ENCODE measurements at regions not wholly inside any gene's neighbourhood (a gene's known extent, or its start where the extent isn't known, plus 50 kb on each side); places are given as distances from the start of the nearest gene placed in this dataset.

DNA sequence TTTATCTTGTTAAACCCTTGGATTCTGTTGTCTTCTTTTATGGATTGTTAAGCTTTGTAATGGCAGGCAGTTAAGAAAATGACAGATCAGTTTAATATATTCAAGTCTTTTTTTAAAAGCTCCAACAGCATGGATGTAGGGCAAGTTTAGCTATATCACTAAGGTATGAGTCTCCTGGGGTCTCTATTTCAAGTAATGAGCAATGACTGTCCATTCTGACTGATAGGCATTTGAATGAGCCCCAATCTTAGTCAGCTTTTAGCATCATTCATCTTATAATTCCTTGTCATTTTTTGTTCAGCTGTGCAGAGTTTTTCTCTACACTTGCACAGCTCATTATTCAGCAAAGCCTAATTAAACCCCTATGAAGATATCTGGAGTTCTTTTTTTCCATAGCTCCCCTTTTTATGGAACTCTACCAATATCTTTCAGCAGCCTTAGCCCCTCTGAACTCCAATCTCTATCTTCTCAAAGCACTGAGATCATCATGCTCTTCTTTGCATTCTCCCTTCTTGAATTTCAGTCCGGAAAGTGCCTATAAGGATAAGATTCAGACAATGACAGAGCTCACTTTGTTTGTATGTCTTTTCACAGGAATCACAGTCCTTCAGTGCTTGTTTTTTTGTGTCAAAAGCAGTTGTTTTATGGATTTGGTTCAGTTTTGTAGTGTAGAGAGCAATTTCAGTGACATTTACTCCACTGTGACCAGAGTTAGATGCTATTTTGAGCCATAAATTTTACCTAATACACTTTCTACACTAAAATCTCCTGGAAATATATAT lies 97.2 kb upstream of the DOK5 start (continued):
- TF ChIP-seq MAFK (IDR thresholded peaks at IDR 0.05; ENCODE audit: low read depth, low read length) (no peak), TAF1 (IDR thresholded peaks at IDR 0.05; ENCODE audit: low read depth, low read length) (no peak), SRF (IDR thresholded peaks at IDR 0.05; ENCODE audit: low read depth, low read length) (no peak), BRCA1 (IDR thresholded peaks at IDR 0.05; ENCODE audit: low read depth, low read length) (no peak), SIX5 (IDR thresholded peaks at IDR 0.05; ENCODE audit: low read depth, low read length) (no peak), GTF2F1 (IDR thresholded peaks at IDR 0.05; ENCODE audit: borderline replicate concordance, low read depth, low read length) (no peak), TEAD4 (IDR thresholded peaks at IDR 0.05; ENCODE audit: low read depth, low read length) (no peak)
- TF ChIP-seq, protein P1, sequence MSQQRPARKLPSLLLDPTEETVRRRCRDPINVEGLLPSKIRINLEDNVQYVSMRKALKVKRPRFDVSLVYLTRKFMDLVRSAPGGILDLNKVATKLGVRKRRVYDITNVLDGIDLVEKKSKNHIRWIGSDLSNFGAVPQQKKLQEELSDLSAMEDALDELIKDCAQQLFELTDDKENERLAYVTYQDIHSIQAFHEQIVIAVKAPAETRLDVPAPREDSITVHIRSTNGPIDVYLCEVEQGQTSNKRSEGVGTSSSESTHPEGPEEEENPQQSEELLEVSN (IDR thresholded peaks at IDR 0.05): no peak
- TF ChIP-seq, protein P2, sequence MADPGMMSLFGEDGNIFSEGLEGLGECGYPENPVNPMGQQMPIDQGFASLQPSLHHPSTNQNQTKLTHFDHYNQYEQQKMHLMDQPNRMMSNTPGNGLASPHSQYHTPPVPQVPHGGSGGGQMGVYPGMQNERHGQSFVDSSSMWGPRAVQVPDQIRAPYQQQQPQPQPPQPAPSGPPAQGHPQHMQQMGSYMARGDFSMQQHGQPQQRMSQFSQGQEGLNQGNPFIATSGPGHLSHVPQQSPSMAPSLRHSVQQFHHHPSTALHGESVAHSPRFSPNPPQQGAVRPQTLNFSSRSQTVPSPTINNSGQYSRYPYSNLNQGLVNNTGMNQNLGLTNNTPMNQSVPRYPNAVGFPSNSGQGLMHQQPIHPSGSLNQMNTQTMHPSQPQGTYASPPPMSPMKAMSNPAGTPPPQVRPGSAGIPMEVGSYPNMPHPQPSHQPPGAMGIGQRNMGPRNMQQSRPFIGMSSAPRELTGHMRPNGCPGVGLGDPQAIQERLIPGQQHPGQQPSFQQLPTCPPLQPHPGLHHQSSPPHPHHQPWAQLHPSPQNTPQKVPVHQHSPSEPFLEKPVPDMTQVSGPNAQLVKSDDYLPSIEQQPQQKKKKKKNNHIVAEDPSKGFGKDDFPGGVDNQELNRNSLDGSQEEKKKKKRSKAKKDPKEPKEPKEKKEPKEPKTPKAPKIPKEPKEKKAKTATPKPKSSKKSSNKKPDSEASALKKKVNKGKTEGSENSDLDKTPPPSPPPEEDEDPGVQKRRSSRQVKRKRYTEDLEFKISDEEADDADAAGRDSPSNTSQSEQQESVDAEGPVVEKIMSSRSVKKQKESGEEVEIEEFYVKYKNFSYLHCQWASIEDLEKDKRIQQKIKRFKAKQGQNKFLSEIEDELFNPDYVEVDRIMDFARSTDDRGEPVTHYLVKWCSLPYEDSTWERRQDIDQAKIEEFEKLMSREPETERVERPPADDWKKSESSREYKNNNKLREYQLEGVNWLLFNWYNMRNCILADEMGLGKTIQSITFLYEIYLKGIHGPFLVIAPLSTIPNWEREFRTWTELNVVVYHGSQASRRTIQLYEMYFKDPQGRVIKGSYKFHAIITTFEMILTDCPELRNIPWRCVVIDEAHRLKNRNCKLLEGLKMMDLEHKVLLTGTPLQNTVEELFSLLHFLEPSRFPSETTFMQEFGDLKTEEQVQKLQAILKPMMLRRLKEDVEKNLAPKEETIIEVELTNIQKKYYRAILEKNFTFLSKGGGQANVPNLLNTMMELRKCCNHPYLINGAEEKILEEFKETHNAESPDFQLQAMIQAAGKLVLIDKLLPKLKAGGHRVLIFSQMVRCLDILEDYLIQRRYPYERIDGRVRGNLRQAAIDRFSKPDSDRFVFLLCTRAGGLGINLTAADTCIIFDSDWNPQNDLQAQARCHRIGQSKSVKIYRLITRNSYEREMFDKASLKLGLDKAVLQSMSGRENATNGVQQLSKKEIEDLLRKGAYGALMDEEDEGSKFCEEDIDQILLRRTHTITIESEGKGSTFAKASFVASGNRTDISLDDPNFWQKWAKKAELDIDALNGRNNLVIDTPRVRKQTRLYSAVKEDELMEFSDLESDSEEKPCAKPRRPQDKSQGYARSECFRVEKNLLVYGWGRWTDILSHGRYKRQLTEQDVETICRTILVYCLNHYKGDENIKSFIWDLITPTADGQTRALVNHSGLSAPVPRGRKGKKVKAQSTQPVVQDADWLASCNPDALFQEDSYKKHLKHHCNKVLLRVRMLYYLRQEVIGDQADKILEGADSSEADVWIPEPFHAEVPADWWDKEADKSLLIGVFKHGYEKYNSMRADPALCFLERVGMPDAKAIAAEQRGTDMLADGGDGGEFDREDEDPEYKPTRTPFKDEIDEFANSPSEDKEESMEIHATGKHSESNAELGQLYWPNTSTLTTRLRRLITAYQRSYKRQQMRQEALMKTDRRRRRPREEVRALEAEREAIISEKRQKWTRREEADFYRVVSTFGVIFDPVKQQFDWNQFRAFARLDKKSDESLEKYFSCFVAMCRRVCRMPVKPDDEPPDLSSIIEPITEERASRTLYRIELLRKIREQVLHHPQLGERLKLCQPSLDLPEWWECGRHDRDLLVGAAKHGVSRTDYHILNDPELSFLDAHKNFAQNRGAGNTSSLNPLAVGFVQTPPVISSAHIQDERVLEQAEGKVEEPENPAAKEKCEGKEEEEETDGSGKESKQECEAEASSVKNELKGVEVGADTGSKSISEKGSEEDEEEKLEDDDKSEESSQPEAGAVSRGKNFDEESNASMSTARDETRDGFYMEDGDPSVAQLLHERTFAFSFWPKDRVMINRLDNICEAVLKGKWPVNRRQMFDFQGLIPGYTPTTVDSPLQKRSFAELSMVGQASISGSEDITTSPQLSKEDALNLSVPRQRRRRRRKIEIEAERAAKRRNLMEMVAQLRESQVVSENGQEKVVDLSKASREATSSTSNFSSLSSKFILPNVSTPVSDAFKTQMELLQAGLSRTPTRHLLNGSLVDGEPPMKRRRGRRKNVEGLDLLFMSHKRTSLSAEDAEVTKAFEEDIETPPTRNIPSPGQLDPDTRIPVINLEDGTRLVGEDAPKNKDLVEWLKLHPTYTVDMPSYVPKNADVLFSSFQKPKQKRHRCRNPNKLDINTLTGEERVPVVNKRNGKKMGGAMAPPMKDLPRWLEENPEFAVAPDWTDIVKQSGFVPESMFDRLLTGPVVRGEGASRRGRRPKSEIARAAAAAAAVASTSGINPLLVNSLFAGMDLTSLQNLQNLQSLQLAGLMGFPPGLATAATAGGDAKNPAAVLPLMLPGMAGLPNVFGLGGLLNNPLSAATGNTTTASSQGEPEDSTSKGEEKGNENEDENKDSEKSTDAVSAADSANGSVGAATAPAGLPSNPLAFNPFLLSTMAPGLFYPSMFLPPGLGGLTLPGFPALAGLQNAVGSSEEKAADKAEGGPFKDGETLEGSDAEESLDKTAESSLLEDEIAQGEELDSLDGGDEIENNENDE (IDR thresholded peaks at IDR 0.05; ENCODE audit: insufficient replicate concordance, low read length): no peak

Measured in H1 (cell line).